GM18511 (cell line): ENCODE measurements at regions not wholly inside any gene's neighbourhood (a gene's known extent, or its start where the extent isn't known, plus 50 kb on each side); places are given as distances from the start of the nearest gene placed in this dataset.
"Not testable (repeated sequence)": the region's sequence is repeated elsewhere in the genome, so short reads cannot be mapped to it uniquely, and the experiment has no call there.

Source experiments
- ATAC-seq: cut with Tn5 transposase; IDR thresholded peaks from one replicate; pipeline ENCODE4 v1.9.1; 2021; ENCODE audit warnings: mild to moderate bottlenecking, moderate library complexity; ENCODE audit not compliant: unreplicated experiment

DNA sequence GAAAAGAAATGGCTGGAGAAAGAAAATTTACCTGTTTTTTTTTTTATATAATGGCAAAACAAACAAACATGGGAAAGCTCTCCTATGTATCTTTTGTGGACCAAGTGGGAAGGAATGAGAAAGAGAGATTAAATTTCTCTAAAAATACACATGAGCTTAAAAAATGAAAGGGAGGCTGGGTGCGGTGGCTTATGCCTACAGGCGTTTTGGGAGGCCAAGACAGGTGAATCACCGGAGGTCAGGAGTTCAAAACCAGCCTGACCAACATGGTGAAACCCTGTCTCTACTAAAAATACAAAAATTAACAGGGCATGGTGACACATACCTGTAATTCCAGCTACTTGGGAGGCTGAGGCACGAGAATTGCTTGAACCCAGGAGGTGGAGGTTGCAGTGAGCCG lies 388.0 kb downstream of the TFAP2B start:
- not testable (repeated sequence) for ATAC-seq

DNA sequence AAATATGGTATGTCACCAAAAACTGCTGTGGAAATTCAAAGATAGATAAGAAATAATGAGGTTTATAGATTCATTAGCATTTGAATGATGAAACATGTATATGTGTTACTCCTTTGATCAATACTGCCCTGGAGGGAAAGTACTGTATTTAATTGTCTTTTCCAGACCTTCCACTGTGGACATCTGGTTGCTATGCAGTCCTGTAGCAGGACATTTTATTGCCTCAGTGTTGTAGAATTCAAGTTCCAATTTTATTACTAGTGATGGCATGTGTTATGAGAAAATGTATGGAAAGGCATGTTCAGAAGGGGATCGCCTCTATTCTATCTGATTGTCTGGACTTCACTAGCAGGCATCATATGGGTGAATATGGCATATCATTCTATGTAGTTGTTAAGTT lies 391.0 kb downstream of the TFAP2B start:
- ATAC-seq = no peak

DNA sequence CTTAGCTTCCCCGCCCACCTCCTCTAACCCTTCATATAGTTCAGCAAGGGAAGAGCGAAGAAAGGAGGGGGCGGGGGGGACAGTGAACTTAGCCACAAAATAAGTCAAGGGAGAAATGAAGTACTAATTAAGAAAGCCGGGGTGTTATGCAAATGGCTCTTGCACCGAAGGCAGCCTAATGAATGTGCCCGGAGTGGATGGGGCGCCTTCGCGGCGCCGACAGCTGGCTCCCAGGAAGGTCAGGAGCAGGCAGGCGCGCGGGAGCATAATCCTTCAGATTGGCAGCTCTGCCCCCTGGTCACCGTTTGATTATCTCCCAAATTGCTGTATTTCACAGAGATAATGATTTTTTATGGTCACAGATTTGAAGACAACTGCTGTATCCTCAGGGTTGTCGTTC lies 395.1 kb downstream of the TFAP2B start:
- no peak for ATAC-seq

DNA sequence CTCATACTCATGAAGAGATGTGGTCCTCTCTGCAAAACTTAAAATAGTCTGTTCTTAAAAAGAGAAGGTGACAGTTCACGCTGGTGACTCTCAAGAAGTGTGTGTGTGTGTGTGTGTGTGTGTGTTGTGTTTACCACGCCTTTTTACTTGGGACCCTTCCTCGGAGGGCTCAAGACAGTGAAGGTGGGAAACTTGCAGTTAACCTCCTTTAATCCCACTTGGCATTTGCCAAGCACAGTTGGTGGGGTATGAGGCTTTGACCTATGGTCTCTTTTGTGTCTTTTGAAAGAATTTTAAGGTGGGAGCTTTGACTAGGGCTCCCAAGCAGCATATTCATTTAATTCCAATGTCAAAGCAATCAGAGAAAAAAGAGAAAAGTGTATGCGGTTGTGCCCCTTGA lies 395.8 kb downstream of the TFAP2B start:
- no peak for ATAC-seq

DNA sequence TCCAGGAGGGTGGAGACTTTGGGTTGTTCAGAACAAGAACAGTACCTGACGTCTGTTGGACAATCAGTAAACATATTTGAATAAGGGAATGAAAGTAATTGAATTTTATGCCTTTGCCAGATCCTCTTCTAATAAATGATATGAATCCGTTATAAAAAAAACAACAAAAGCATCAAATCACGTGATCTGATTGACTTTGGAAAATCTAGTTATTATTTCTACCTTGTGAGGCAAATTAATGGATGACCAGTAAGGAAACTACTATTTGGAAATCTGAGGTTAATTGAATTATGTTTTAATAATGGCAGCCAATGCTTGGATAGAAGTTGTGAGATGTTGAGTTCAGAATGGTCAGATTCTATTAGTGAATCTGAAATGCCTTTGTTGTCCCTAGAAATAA lies 399.5 kb downstream of the TFAP2B start:
- ATAC-seq = no peak

DNA sequence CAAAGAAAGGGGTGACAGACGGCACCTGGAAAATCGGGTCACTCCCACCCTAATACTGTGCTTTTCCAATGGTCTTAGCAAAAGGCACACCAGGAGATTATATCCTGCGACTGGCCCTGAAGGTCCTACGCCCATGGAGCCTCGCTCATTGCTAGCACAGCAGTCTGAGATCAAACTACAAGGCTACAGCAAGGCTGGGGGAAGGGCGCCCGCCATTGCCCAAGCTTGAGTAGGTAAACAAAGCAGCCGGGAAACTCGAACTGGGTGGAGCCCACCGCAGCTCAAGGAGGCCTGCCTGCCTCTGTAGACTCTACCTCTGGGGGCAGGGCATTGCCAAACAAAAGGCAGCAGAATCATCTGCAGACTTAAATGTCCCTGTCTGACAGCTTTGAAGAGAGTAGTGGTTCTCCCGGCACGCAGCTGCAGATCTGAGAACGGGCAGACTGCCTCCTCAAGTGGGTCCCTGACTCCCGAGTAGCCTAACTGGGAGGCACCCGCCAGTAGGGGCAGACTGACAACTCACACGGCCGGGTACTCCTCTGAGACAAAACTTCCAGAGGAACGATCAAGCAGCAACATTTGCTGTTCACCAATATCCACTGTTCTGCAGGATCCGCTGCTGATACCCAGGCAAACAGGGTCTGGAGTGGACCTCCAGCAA lies 406.0 kb downstream of the TFAP2B start:
- not testable (repeated sequence) for ATAC-seq

DNA sequence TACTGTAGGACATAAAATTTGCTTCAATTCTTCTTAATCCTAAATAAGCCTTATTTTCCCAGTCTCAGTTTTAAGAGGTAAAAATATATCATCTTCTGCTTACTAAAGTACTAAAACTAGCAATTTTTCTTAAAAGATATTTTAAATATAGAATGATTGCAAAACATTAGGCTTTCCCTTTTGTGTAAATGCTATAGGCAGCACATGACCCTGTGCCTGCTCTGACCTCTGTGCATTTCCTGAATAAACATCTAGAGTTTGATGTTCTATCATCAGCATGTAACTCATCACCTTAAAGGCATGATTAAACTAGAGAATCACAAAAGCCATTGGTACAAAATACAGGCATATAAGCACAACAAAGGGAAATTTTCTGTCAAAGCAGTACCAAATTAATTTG lies 422.7 kb downstream of the TFAP2B start:
- ATAC-seq = no peak

DNA sequence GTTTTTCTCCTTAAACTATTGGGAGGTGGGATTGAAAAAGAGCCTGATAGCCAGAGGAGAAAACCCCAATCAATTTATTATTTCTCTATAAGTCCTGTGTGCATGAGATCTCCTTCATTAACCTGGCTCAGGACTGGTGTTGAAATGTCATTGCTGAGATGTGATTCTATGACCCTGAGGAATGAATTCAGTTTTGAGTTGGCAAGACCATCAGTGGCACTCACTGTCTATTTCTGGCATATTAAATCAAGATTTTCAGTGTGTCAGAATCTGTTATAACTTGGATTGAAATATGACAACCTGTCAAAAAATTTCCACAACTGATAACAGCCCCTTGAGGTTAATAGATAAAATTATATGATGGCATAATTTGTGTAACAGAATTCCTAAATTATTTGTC lies 431.1 kb downstream of the TFAP2B start:
- ATAC-seq = no peak

DNA sequence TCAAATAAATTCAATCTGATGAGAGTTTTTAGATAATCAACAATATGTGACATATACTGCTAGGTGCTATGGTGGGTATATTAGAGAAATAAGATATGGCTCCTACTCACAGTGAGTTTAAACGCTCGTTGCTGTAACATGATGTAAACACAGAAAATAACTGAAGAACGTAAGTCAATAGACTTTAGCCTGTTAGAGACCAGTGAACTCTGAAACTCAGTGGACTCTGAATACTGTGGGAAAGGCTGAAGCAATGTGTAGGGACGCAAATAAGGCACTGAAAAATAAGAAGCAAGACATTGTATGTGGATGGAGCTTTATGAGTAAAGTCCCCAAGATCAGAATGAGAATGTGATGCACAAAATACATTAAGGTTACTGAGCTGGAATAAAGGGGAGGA lies 431.6 kb downstream of the TFAP2B start:
- ATAC-seq = no peak

DNA sequence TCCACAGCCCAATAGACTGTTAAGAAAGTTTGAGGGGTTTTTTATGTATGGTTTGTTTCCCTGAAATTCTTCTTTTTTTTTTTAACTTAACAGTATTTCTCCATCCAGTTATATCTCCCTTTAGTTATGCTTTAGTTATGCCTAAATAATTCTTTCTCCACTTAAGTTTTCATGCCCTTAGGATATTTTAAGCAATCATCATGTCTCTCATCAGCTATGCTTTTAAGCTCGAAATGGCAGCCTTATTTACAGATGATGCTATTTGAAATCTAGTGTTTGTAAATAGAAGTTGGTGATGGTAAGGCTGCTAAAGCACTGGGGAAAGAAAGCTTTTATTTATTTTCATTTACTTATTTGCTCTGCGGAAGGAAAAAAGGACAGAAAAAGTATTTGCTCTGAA lies 439.3 kb downstream of the TFAP2B start:
- ATAC-seq = no peak

DNA sequence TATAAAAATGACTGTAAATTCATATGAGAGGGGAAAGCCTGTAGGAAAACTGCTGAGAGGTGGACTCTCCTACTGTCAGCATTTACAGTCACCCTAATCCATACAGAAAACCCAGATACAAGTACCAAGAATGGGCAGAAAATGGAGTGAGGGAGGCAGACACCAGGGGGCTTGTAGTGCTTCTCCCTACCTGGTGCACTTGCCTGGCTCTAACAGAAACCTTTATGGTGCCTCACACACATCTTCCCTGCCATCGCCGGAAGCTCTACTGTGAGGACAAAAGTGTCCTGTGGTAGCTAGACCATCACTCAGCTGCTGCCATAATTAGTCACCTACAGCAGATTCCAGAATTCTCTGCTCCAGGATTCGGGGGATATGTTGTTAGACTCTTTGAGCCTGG lies 441.3 kb downstream of the TFAP2B start:
- no peak for ATAC-seq

DNA sequence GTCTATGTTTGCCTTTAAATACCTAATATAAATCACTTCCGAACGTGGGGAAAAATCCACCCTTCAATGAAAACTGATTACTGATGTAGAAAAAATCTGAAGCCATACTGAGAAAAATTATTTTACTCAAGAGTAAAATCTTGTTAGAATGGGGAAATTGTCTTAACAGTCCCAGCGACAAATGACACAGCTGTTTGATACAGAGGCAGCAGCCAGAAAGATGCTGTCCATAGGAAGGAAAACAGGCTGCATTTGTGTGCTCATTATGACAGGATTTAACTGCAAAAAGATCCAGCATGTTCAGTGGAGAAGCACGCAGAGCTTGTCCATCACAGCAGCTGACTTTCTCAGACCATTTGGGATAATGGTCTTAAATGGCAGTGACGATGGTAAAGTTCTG lies 443.0 kb downstream of the TFAP2B start:
- no peak for ATAC-seq

DNA sequence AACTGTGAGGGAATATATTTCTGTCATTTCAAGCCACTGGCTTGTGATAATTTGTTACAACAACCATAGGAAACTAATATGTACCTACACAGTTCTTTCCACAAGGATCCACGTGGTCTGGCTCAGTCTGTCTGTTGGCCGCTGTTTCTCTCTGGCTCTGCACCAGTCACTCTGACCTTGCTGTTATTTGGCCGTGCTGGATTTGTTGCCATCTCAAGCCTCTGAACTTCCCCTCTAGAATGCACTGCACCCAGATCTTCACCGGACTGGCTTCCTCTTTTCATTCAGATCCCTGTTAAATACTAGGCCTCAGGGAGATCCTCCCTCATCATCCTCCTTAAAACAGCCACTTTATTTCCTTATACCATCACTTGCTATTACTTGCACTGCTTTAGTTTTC lies 446.8 kb downstream of the TFAP2B start:
- ATAC-seq = no peak

DNA sequence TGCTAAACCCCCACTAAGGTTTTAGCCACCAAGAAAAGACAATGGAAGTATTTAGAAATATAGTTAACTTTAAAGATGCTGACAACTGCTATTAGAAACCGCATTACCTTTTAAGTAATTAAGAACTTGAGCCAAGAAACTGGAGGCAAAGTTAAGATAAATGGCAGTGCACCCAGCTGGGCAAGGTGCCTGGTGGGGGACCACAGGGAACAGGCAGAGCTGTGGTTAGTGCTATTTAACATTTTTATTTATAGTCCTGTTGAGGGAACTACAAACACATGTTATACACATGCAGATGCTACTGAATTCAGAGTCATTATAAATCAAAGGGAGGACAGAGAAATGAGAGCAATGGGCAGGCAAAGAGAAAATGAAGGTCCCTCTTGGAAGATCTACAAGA lies 447.9 kb downstream of the TFAP2B start:
- no peak for ATAC-seq

DNA sequence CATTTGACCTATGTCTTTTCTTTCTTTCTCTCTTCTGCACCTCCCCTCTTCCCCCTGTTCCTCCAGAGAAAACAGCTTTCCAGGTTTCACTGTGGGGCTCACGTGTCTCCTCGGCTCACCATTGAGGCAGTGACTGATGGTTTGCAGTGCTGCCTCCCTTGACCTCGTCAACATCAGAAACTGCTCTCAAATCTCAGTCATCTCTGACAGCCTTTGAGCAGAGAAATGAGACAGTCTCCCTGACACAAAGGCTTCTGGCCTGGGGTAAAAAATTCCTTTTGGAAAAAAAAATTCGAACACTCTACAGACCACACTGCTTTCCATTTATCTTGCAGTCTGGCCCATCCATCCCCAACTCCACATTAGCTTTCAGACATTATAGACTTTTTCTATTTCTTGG lies 450.0 kb downstream of the TFAP2B start:
- no peak for ATAC-seq

DNA sequence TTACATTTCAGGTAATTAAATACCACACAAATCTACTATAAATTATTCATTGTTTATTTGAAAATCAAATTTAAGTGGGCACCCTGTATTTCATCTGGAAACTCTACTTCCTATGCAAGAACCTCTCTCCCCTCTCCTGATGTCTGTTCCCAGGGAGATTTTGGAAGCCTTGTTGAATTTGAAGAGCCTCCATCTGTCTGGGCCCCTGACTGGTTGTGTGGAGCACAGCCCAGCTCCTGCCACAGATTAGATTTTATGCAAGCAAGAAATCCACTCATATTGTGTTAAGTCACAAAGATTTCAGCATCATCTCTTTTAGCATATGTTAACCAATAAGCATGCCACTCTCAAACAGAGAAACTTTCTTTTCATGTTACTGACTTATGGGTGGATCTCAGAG lies 451.2 kb downstream of the TFAP2B start:
- no peak for ATAC-seq

DNA sequence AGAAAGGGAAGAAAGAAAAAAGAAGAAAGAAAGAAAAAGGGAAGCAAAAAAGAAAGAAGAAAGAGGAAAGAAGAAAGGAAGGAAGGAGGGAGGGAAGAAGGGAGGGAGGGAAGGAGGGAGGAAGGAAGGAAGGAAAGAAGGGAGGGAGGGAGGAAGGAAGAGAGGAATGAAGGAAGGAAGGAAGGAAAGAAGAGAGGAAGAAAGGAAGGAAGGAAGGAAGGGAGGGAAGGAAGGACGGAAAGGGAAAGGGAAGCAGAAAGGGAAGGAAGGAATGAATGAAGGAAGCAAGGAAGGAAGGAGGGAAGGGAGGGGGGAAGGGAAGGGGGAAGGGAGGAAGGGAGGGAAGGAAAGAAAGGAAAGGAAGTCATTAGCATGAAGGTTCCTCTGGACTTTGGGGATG lies 452.9 kb downstream of the TFAP2B start:
- ATAC-seq = no peak

DNA sequence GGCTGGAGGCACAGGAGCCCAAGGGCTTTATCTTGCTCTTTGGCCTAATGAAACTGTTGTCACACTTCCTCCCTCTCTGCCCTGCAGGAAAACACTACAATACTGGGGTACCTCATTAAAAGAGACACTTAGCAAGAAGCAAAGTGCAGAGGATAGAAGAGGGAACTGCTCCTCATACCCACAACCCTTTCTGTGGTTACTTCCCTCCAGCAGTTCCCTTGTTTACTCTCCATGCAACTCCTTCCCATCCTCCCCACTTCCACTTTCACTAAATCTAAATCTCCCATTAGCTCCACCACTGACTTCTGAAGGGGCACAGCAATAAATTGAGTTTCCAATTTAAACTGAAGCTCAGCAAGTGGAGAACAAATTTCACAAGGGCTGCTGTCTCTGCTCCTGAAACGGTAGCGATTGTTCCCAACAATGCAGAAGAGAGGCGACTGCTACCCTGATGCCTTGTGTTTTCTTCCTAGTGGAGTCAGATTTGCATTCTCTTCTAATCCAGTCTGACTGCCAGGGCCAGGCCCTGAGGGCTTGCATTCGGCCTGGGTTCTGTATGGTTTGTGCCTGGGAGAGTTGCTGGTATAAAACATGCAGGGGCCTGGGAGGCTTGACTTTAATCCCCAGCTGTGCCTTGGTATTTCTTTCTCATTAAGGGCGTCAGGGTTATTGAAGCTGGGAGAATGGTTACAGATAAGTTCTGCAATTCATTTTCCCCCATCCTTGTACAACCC lies 454.7 kb downstream of the TFAP2B start:
- no peak for ATAC-seq

DNA sequence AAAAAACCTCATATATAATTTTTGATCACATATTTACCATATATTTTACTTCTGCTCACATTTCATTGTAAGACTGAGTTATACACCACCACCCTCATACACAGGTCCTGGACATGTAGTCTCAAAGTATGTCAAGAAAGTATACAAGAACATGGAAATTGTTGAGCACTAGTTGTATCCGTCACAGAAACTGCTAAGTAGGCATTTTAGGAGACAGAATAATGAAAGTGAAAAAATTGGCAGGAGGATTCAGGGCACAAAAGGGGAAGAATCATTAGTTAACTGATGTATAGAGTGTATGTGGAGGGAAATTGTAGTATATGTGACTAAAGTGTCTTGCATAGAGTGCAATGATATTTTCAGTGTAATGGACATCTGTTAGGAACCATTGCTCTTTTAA lies 458.8 kb downstream of the TFAP2B start:
- no peak for ATAC-seq

DNA sequence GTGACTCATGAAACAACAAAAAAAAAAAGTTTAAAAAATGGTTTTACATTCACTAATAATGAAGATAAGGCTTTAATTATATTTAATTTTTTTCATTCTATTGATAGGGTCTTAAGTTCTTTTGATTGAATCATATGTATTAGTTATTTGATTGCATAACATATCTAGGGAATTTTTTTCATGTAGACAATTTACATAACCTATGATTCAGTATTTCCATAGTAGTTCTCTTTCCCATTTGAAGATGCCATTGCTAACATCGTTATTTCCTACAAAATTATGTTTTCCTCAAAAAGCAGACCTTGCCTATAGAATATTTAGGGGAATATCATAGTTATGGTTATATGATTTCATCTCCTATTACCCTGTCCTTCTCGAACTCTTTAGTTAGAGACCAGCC lies 463.4 kb downstream of the TFAP2B start:
- no peak for ATAC-seq

DNA sequence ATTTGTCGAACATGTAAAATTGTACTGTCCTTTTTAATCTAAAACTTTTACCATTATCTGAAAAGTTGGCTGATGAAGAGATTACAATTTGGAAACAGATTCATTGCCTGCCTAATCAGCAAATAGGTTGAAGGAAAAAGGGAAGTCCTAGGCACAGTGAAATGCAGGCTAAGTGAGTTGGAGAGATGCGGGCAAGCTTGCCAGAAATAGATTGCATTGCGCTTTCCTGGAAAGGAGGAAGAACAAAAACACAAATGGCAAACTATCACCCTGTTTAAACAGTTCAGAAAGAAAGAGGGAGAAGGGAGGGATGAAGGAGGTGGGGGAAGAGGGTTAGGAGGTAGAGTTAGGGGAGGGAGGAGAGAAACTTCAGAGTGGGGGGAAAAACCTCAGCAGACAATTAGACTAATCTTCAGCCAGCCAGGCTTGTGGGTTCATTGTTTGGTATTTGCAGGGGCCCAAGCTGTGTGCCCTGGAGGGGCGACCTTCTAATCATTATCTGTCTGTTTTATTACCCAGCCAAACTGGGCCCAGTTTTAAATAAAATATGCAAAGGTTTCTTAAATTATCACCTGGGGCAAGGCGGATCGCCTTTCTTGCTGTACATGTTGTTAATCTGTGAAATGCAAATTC lies 465.2 kb downstream of the TFAP2B start:
- ATAC-seq = no peak

DNA sequence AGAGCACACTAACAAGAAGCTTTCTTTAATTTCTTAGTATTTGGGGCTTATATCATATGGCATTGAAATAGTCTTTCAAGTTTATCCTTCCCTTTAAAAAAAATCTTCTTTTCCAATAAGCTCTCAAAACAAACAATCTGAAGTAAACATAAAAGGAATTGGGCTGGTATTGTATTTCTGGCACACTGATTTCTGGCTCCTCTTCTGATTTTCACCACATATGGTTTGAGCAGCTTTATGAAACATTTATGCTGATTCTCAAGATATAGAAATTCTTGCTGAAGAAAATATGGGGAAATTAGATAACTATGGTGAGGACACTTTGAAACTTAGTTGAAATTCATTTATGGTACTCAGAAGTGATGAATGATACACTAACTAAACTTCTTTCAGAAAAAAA lies 467.2 kb downstream of the TFAP2B start:
- ATAC-seq = no peak
